Activated T-helper 1 cell treated with anti-CD3 and anti-CD28 coated beads, Interleukin-12 subunit alpha, Interleukin-12 subunit beta, Interleukin-2, Interleukin-4 antibody, amounts not matched to agents 30 ng/mL and 10 ng/mL and 1 ng/mL, durations not matched to agents 14 hours and 24 hours and 36 hours (primary cell): ENCODE measurements at regions not wholly inside any gene's neighbourhood (a gene's known extent, or its start where the extent isn't known, plus 50 kb on each side); places are given as distances from the start of the nearest gene placed in this dataset.
"Not testable (repeated sequence)": the region's sequence is repeated elsewhere in the genome, so short reads cannot be mapped to it uniquely, and the experiment has no call there.

Source experiments
- DNase-seq: peaks from one replicate; pipeline ENCODE4 v3.0.0; 2021; ENCODE audit warnings: low spot score
- H3K27ac Mint-ChIP-seq: one replicate; pipeline ENCODE4 v1.8.0; 2021; ENCODE audit warnings: mild to moderate bottlenecking, mixed read lengths
- H3K27me3 Mint-ChIP-seq: one replicate; pipeline ENCODE4 v1.8.0; 2022; ENCODE audit warnings: mild to moderate bottlenecking, moderate library complexity, mixed read lengths; ENCODE audit not compliant: insufficient read depth
- H3K36me3 Mint-ChIP-seq: one replicate; pipeline ENCODE4 v1.8.0; 2021; ENCODE audit warnings: low read depth, mixed read lengths
- H3K4me1 Mint-ChIP-seq: one replicate; pipeline ENCODE4 v1.8.0; 2021; ENCODE audit warnings: low read depth, mixed read lengths
- H3K4me3 Mint-ChIP-seq: one replicate; pipeline ENCODE4 v1.8.0; 2021; ENCODE audit warnings: mild to moderate bottlenecking, moderate library complexity, mixed read lengths
- H3K9me3 Mint-ChIP-seq: one replicate; pipeline ENCODE4 v1.8.0; 2021; ENCODE audit warnings: mixed read lengths
- intact Hi-C: fragments of 100-400 bp; cut with micrococcal nuclease; formaldehyde crosslinking; loops from one replicate; pipeline ENCODE4 v1.15.1; 2024

DNA sequence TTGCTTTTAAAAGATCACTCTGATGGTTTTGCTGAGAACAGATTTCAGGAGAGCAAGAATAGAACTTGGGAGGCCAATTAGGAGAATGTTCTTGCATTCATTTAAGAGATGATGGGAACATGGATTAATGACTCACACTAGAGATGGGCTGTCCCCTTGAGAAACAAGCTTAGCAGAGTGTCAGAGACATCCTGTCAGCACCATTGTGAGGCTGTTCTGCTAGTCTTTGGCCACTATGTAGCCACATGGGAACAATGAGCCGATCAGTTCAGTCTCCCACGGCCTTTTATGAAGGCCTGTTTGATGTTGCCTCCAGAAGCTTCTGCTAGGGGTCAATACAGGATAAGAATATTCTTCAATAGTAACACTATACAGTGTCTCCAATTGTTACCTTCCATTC lies 113.0 kb upstream of the EYA4 start:
- DNase-seq = no peak
- intact Hi-C loops = no loop called here
- Mint-ChIP-seq H3K27me3 (no peaks in the 10 kb centered on the region), H3K27ac (no peak overlapping the region), H3K4me3 (no peak overlapping the region), H3K9me3 (no peaks in the 10 kb centered on the region), H3K4me1 (no peaks in the 10 kb centered on the region), H3K36me3 (no peaks in the 10 kb centered on the region)

DNA sequence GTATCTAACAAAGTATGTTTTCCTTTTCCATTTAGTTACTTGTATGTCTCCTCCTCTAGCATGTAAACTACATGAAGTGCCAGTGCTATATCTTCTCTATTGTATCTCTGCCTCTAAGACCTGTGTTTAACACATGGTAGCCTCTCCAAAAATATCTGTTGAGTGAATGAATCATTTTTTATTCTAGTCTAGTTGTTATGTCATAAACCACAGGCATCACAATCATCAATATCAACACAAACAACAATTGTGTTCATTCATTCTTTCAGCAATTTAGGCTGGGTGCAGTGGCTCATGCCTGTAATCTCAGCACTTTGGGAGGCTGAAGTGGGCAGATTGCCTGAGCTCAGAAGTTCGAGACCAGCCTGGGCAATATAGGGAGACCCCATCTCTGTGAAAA lies 111.6 kb upstream of the EYA4 start:
- no peaks in the 10 kb centered on the region for H3K4me1 Mint-ChIP-seq
- H3K9me3 Mint-ChIP-seq = no peaks in the 10 kb centered on the region
- H3K27me3 Mint-ChIP-seq = no peaks in the 10 kb centered on the region
- DNase-seq = no peak
- intact Hi-C loops = no loop called here
- no peak overlapping the region for H3K4me3 Mint-ChIP-seq
- H3K36me3 Mint-ChIP-seq = no peaks in the 10 kb centered on the region
- no peak overlapping the region for H3K27ac Mint-ChIP-seq

GRCh38 chr6:133130863-133131262 lies 110.3 kb upstream of the EYA4 start:
- Mint-ChIP-seq H3K9me3 (no peaks in the 10 kb centered on the region), H3K4me1 (no peaks in the 10 kb centered on the region), H3K27me3 (no peaks in the 10 kb centered on the region), H3K27ac (no peak overlapping the region), H3K4me3 (no peak overlapping the region), H3K36me3 (no peaks in the 10 kb centered on the region)
- intact Hi-C loops = no loop called here
- DNase-seq = no peak

DNA sequence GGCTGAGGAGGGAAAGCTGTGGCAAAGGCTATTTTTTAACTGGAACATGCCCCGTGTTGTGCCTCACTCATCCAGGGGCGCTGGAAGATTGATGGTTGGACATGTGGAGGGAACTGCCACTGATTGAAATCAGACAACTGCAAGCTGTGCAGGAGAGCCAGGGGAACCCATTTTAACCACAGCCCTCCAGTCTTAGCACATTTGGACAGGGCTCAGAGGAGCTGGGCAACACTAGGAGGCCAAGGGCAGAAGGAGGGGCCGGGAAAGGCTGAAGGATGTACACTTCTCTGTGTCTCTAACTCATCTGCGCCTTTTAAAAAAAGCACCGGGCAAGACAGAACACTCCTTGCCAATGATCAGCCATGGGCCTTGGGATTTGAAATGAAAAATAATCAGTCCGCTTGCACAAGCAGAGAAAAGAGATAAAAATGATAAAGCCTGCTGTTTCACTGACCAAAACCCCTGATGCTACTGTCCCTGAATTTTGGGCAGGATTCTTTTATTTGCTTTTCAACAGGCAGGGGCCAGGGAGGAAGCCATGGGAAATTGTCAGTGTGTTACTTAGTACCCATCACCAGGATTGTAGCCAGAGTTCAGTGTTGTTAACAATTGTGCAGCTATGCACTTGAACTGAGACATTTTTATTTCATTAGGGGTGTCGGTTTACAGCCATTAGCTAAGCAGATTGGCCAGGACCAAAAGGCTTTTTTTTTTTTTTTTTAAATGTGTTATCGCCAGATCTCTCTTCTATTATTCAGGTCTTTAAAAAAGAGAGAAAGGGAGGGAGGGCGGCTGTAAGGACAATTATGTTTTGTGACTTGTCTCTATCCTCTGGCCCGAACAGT lies 109.3 kb upstream of the EYA4 start:
- Mint-ChIP-seq H3K27ac (no peak overlapping the region), H3K36me3 (no peaks in the 10 kb centered on the region), H3K27me3 (no peaks in the 10 kb centered on the region), H3K4me3 (no peak overlapping the region), H3K4me1 (no peaks in the 10 kb centered on the region), H3K9me3 (no peaks in the 10 kb centered on the region)
- no peak for DNase-seq
- intact Hi-C loops = no loop called here

GRCh38 chr6:133132466-133132971 lies 108.6 kb upstream of the EYA4 start:
- Mint-ChIP-seq H3K27ac (no peak overlapping the region), H3K36me3 (no peaks in the 10 kb centered on the region), H3K9me3 (no peaks in the 10 kb centered on the region), H3K27me3 (no peaks in the 10 kb centered on the region), H3K4me1 (no peaks in the 10 kb centered on the region), H3K4me3 (no peak overlapping the region)
- DNase-seq = no peak
- intact Hi-C loops = no loop called here

DNA sequence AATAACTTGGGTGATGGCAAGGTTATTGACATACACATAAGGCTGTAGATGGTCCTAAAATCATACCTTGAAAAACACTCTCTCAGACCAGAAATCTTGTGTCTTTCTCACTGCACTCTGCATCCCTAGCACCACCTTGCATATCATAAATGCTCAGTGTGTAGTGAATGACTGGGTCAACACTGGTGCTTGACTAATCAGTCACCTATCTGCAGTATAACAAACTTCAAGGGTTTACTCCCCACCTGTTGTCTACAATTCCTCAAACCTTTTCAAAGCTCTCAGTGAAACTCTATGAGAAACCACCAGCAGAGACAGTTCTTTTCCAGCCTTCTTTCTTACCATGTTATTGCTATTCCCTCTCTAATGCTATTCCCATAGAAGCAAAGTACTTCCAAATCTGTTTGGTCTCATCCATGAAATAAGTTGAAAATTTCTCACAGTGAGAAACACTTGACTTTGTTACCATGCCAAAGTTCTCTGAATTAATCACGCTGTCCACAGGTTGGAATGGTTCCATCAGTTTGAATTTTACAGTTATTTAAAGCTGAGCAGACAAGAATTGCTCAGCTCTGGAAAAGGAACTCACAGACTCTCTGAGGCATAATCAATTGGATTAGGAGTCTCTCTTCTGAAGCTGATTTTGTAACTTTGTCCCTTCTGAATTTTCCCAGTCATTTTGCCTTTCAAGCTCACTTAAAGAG lies 104.8 kb upstream of the EYA4 start:
- Mint-ChIP-seq H3K4me3 (no peak overlapping the region), H3K9me3 (no peaks in the 10 kb centered on the region)
- intact Hi-C loops = no loop called here

GRCh38 chr6:133147470-133148184 lies 93.5 kb upstream of the EYA4 start:
- H3K4me3 Mint-ChIP-seq, H3K9me3 Mint-ChIP-seq, H3K27me3 Mint-ChIP-seq, H3K36me3 Mint-ChIP-seq, H3K4me1 Mint-ChIP-seq, H3K27ac Mint-ChIP-seq, DNase-seq, intact Hi-C loops: not testable (repeated sequence)

More for the DNA sequence above, 104.8 kb upstream of the EYA4 start:
- no peak for DNase-seq
- Mint-ChIP-seq H3K4me1 (no peaks in the 10 kb centered on the region), H3K27me3 (no peaks in the 10 kb centered on the region), H3K36me3 (no peaks in the 10 kb centered on the region), H3K27ac (no peak overlapping the region)

DNA sequence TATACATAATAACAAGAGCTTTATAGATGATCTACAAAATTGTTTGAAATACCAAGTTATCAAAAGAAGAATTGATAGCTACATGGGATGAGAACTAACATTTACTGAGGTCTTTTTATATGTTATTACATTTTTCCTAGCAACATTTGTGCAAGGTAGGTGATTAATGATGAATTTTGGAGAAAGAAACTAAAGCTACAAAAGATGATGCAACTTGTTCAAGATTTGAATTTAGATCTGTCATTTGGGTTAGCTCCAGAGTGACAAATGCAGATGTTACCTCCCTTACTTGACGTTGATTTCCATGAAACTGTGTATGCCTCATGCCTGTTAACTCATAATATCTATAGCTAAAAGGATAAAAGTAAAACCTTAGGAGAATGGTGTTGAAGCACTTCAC lies 84.5 kb upstream of the EYA4 start:
- no peak overlapping the region for H3K4me3 Mint-ChIP-seq

GRCh38 chr6:133157995-133158394 lies 83.2 kb upstream of the EYA4 start:
- Mint-ChIP-seq H3K4me3 (no peak overlapping the region), H3K27ac (no peak overlapping the region), H3K36me3 (no peaks in the 10 kb centered on the region), H3K9me3 (no peaks in the 10 kb centered on the region), H3K4me1 (no peaks in the 10 kb centered on the region), H3K27me3 (no peaks in the 10 kb centered on the region)
- DNase-seq = no peak
- intact Hi-C loops = no loop called here

More for the DNA sequence above, 84.5 kb upstream of the EYA4 start:
- no peaks in the 10 kb centered on the region for H3K9me3 Mint-ChIP-seq
- no peak for DNase-seq
- no peak overlapping the region for H3K27ac Mint-ChIP-seq
- intact Hi-C loops = no loop called here
- H3K4me1 Mint-ChIP-seq = no peaks in the 10 kb centered on the region
- H3K36me3 Mint-ChIP-seq = no peaks in the 10 kb centered on the region
- no peaks in the 10 kb centered on the region for H3K27me3 Mint-ChIP-seq

- Mint-ChIP-seq H3K27me3 (no peaks in the 10 kb centered on the region), H3K4me3 (no peak overlapping the region), H3K27ac (no peak overlapping the region), H3K9me3 (no peaks in the 10 kb centered on the region), H3K4me1 (no peaks in the 10 kb centered on the region), H3K36me3 (no peaks in the 10 kb centered on the region)
- intact Hi-C loops = no loop called here
- DNase-seq = no peak
Observed at GRCh38 chr6:133159255-133159795, 81.8 kb upstream of the EYA4 start.

DNA sequence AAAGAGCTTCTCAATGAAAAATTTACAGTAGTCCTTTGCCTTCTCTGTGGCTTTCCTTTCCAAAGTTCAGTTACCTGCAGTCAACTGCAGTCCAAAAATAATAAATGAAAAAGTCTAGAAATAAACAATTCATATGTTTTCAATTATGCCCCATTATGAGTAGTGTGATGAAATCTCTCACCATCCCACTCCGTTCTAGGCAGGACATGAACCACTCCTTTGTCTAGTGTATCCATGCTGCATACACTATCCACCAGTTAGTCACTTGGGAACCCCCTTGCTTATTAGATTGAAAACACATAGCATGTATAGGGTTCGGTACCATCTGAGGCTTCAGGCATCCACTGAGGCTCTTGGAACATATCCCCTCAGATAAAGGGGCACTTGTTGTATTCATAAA lies 80.6 kb upstream of the EYA4 start:
- intact Hi-C loops = no loop called here
- DNase-seq = no peak
- Mint-ChIP-seq H3K4me3 (no peak overlapping the region), H3K4me1 (no peaks in the 10 kb centered on the region), H3K27me3 (no peaks in the 10 kb centered on the region), H3K27ac (no peak overlapping the region), H3K9me3 (no peaks in the 10 kb centered on the region), H3K36me3 (no peaks in the 10 kb centered on the region)

DNA sequence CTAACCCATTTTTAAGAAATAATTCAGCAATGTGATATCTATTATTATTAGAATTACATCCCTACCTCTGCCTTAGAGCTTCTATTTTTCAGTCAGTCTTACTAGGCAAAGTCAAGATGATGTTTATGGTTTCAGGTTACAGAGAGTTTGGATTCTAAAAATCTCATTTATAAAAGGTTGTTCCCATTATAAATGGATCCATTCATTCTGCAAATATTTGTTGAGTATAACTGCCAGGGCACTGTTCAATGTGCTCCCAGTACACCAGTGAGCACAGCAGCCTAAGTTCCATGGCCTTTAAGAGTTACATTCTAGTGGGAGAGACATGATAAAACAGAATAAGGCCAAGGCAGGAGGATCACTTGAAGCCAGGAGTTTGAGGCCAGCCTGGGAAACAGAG lies 75.9 kb upstream of the EYA4 start:
- no peak overlapping the region for H3K4me3 Mint-ChIP-seq
- H3K27ac Mint-ChIP-seq = no peak overlapping the region
- no peak for DNase-seq
- no peaks in the 10 kb centered on the region for H3K36me3 Mint-ChIP-seq
- intact Hi-C loops = no loop called here
- H3K9me3 Mint-ChIP-seq = no peaks in the 10 kb centered on the region
- H3K4me1 Mint-ChIP-seq = no peaks in the 10 kb centered on the region
- H3K27me3 Mint-ChIP-seq = no peaks in the 10 kb centered on the region

- intact Hi-C loops = no loop called here
- Mint-ChIP-seq H3K9me3 (no peaks in the 10 kb centered on the region), H3K27me3 (no peaks in the 10 kb centered on the region), H3K36me3 (no peaks in the 10 kb centered on the region), H3K4me1 (no peaks in the 10 kb centered on the region), H3K27ac (no peak overlapping the region), H3K4me3 (no peak overlapping the region)
- no peak for DNase-seq
Observed at GRCh38 chr6:133166766-133167165, 74.4 kb upstream of the EYA4 start.
